ENCODE measurements at regions not wholly inside any gene's neighbourhood (a gene's known extent, or its start where the extent isn't known, plus 50 kb on each side); places are given as distances from the start of the nearest gene placed in this dataset.

DNA sequence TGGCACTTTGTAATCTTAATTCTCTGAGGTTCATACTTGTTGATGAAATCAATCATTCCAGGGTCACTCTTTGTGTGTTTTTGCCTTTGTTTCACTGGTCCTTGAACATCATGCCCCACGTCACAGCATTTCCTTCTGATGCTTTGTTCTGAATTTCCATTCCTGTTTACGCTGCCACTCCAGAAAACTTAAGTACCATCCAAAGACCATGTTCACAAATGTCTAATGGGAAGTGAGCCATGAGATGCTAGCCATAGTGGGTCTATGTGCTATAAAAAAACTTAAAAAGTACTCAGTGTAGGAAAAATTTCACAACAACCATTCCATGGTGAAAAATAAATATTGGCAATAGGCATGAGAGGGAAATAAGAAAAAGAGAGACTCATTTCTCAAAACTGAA is 232.0 kb downstream of the IBTK start:
- TF ChIP-seq CREB1 (IDR thresholded peaks at IDR 0.05; ENCODE audit: low read depth) (no peak), NFIC (IDR thresholded peaks at IDR 0.05) (no peak), RAD21 (IDR thresholded peaks at IDR 0.05; ENCODE audit: low read depth) (no peak), YY1 (IDR thresholded peaks at IDR 0.05; ENCODE audit: low read depth) (no peak), ZBTB7A (IDR thresholded peaks at IDR 0.05; ENCODE audit: low read depth) (no peak), EGR1 (IDR thresholded peaks at IDR 0.05) (no peak)
- TF ChIP-seq, protein P1, sequence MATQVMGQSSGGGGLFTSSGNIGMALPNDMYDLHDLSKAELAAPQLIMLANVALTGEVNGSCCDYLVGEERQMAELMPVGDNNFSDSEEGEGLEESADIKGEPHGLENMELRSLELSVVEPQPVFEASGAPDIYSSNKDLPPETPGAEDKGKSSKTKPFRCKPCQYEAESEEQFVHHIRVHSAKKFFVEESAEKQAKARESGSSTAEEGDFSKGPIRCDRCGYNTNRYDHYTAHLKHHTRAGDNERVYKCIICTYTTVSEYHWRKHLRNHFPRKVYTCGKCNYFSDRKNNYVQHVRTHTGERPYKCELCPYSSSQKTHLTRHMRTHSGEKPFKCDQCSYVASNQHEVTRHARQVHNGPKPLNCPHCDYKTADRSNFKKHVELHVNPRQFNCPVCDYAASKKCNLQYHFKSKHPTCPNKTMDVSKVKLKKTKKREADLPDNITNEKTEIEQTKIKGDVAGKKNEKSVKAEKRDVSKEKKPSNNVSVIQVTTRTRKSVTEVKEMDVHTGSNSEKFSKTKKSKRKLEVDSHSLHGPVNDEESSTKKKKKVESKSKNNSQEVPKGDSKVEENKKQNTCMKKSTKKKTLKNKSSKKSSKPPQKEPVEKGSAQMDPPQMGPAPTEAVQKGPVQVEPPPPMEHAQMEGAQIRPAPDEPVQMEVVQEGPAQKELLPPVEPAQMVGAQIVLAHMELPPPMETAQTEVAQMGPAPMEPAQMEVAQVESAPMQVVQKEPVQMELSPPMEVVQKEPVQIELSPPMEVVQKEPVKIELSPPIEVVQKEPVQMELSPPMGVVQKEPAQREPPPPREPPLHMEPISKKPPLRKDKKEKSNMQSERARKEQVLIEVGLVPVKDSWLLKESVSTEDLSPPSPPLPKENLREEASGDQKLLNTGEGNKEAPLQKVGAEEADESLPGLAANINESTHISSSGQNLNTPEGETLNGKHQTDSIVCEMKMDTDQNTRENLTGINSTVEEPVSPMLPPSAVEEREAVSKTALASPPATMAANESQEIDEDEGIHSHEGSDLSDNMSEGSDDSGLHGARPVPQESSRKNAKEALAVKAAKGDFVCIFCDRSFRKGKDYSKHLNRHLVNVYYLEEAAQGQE (IDR thresholded peaks at IDR 0.05; ENCODE audit: low read depth) = no peak
- TF ChIP-seq, protein P2, sequence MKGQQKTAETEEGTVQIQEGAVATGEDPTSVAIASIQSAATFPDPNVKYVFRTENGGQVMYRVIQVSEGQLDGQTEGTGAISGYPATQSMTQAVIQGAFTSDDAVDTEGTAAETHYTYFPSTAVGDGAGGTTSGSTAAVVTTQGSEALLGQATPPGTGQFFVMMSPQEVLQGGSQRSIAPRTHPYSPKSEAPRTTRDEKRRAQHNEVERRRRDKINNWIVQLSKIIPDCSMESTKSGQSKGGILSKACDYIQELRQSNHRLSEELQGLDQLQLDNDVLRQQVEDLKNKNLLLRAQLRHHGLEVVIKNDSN (IDR thresholded peaks at IDR 0.05) = no peak

DNA sequence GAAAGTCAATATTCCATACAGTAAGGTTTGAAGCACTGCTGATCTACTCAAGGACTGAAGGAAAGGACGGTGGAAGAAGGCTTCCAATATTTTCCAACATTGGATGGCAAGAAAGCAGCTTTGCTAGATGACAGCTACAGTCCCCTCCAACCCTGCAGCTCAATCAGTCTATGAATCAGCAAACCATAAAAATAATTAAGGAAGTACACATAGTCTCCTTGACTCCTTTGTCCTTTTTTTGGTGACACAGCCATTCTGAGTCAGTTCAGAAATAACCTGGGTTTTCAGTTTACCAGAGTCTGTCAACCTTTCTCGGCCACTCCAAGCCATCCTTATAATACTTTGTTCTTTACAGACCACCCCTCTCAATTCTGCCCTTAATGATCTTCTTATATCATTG is 232.5 kb downstream of the IBTK start:
- TF ChIP-seq EGR1 (IDR thresholded peaks at IDR 0.05) (no peak), RAD21 (IDR thresholded peaks at IDR 0.05; ENCODE audit: low read depth) (no peak), CREB1 (IDR thresholded peaks at IDR 0.05; ENCODE audit: low read depth) (no peak)

DNA sequence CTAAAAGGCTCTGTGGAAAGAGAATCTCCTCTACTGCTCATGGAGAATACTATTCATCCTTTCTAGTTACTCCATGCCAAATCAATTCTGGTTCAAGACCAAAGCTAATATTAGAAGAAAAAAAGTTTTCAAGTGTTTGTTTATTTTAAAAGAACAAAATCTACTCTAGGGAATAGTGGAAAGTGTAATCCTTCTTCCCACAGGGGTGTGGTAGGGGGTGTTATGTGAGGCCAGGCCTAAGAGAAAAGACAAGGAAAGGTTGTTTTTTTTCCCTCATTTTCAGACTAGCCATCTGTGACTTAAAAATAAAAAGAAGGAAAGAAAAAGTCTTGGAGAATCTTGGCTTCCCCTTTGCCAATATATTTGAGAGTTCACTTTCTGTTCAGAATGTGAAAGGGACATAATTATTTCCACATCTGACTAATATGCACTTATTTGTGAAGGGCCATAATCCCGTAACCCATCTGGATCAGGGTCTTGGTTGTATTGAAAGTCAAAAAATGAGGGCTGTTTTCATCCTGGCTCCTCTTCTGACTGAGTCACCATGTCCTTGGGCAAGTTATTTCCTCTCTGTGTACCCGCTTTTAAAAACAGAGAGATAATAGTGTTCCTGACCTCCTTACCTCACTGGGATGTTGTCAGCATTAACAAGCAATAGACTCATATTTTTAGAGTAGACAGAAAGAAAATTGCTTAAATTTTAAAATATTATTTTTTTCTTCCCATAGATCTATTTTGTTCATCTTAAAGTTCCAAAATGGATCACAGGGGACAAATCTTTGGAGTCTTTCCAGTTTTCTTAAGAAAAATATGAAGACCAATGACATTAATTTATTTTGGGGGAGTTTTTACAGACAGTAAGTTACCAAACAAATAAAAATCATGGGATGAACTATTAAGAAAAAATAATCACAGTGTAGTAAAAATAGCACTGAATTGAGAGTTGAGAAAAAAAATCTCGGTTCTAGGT is 233.7 kb downstream of the IBTK start:
- TF ChIP-seq EGR1 (IDR thresholded peaks at IDR 0.05) = no peak
- no peak for TF ChIP-seq YY1 (IDR thresholded peaks at IDR 0.05; ENCODE audit: low read depth)
- no peak for TF ChIP-seq ZBTB7A (IDR thresholded peaks at IDR 0.05; ENCODE audit: low read depth)
- TF ChIP-seq CEBPB (IDR thresholded peaks at IDR 0.05) = no peak
- TF ChIP-seq TEAD4 (IDR thresholded peaks at IDR 0.05) = no peak
- no peak for TF ChIP-seq EP300 (IDR thresholded peaks at IDR 0.05; ENCODE audit: borderline replicate concordance)
- no peak for TF ChIP-seq NFIC (IDR thresholded peaks at IDR 0.05)
- no peak for TF ChIP-seq FOXM1 (IDR thresholded peaks at IDR 0.05; ENCODE audit: borderline replicate concordance, low read depth)
- TF ChIP-seq TCF12 (IDR thresholded peaks at IDR 0.05; ENCODE audit: low read depth) = no peak
- TF ChIP-seq CREB1 (IDR thresholded peaks at IDR 0.05; ENCODE audit: low read depth) = no peak

GRCh38 chr6:82006027-82006738 is 241.4 kb downstream of the IBTK start:
- no peak for TF ChIP-seq EP300 (IDR thresholded peaks at IDR 0.05; ENCODE audit: borderline replicate concordance)
- no peak for TF ChIP-seq FOXM1 (IDR thresholded peaks at IDR 0.05; ENCODE audit: borderline replicate concordance, low read depth)
- no peak for TF ChIP-seq TAF1 (IDR thresholded peaks at IDR 0.05; ENCODE audit: low read depth)
- peak; percentile 68 for TF ChIP-seq RAD21 (IDR thresholded peaks at IDR 0.05; ENCODE audit: low read depth)

DNA sequence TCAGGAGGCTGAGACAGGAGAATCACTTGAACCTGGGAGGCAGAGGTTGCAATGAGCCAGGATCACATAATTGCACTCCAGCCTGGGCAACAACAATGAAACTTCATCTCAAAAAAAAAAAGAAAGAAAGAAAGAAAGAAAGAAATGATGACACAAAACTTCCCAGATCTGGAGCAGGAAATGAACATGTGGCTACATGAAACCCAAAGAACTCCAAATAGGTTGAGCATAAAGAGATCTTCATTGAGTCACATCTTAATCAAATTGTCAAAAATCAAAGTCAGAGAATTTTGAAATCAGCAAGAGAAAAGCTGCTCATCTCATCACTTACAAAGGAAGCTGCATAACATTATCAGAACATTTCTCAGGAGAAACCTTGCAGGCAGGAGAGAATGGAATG is 247.0 kb downstream of the IBTK start:
- TF ChIP-seq TCF12 (IDR thresholded peaks at IDR 0.05; ENCODE audit: low read depth) (no peak), CREB1 (IDR thresholded peaks at IDR 0.05; ENCODE audit: low read depth) (no peak)

- TF ChIP-seq RAD21 (IDR thresholded peaks at IDR 0.05; ENCODE audit: low read depth) (no peak), EP300 (IDR thresholded peaks at IDR 0.05; ENCODE audit: borderline replicate concordance) (no peak), ZBTB7A (IDR thresholded peaks at IDR 0.05; ENCODE audit: low read depth) (no peak), TCF12 (IDR thresholded peaks at IDR 0.05; ENCODE audit: low read depth) (no peak), TEAD4 (IDR thresholded peaks at IDR 0.05) (no peak)
- TF ChIP-seq, protein P2 (IDR thresholded peaks at IDR 0.05) = no peak
Measured at GRCh38 chr6:81999826-82000225, 247.3 kb upstream of the TENT5A start.

DNA sequence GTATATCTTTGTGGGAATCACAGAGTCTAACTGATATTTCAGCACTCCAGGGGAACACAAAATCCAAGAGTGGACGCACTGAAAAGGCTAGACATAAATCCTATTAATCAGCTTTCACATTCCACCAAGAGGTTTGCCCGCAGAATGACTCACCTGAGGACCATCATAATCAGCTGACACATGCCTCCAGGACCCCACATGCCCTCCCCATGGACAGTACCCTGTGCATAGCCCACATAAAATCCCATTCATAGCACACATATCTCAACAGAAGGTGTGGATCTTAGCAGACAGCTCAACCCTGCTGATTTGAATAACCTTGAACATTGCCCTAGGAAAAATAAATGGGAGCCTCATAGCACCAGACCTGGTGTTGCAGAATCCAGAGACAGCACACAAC is 246.8 kb upstream of the TENT5A start:
- TF ChIP-seq, protein P1 (IDR thresholded peaks at IDR 0.05; ENCODE audit: low read depth) = no peak
- TF ChIP-seq FOXM1 (IDR thresholded peaks at IDR 0.05; ENCODE audit: borderline replicate concordance, low read depth) (no peak), YY1 (IDR thresholded peaks at IDR 0.05; ENCODE audit: low read depth) (no peak), ZBTB7A (IDR thresholded peaks at IDR 0.05; ENCODE audit: low read depth) (no peak), RAD21 (IDR thresholded peaks at IDR 0.05; ENCODE audit: low read depth) (no peak), CEBPB (IDR thresholded peaks at IDR 0.05) (no peak), EGR1 (IDR thresholded peaks at IDR 0.05) (no peak), CREB1 (IDR thresholded peaks at IDR 0.05; ENCODE audit: low read depth) (no peak), TEAD4 (IDR thresholded peaks at IDR 0.05) (no peak), TCF12 (IDR thresholded peaks at IDR 0.05; ENCODE audit: low read depth) (no peak), TAF1 (IDR thresholded peaks at IDR 0.05; ENCODE audit: low read depth) (no peak), MAX (IDR thresholded peaks at IDR 0.05) (no peak), EP300 (IDR thresholded peaks at IDR 0.05; ENCODE audit: borderline replicate concordance) (no peak), NFIC (IDR thresholded peaks at IDR 0.05) (no peak)
- TF ChIP-seq, protein P2 (IDR thresholded peaks at IDR 0.05) = no peak
